Body of pancreas (tissue), 4 donors: ENCODE measurements at regions not wholly inside any gene's neighbourhood (a gene's known extent, or its start where the extent isn't known, plus 50 kb on each side); places are given as distances from the start of the nearest gene placed in this dataset.
"Not testable (repeated sequence)": the region's sequence is repeated elsewhere in the genome, so short reads cannot be mapped to it uniquely, and the experiment has no call there.

Experiments used
- ATAC-seq: fragments of 150-250 bp; one replicate; pipeline ENCODE4 v1.9.1; 2016
- DNase-seq, 4 donors: peaks; one replicate each; pipeline ENCODE4 v3.0.0-alpha.2; 2019
- H3K27ac ChIP-seq, 4 donors: fragments of 200-600 bp; sonication (generic); 1 replicate in 3 of 4; 2 replicates in 1 of 4; pipeline versions ENCODE4 v1.5.1 to v1.6.1; 2016 to 2019; ENCODE audit warnings: mild to moderate bottlenecking in 1 of 4, mixed read lengths in 1 of 4, moderate library complexity in 1 of 4
- H3K27me3 ChIP-seq, 2 donors: fragments of 200-600 bp; sonication (generic); one replicate each; pipeline ENCODE4 v1.6.0; 2016; ENCODE audit warnings: mild to moderate bottlenecking in 1 of 2
- H3K36me3 ChIP-seq, 2 donors: fragments of 200-600 bp; sonication (generic); replicated peaks in 1 of 2; 2 replicates each; pipeline ENCODE4 v1.5.1; 2016; ENCODE audit warnings: low read depth in 2 of 2; ENCODE audit not compliant: insufficient read depth in 1 of 2
- H3K4me1 ChIP-seq: fragments of 200-600 bp; sonication (generic); one replicate; pipeline ENCODE4 v1.6.0; 2016
- H3K4me3 ChIP-seq, 2 donors: fragments of 200-600 bp; sonication (generic); 1 replicate in 1 of 2; 2 replicates in 1 of 2; pipeline ENCODE4 v1.5.1; 2016 to 2019
- H3K9me3 ChIP-seq, 3 donors: fragments of 200-600 bp; sonication (generic); 1 replicate in 2 of 3; 2 replicates in 1 of 3; pipeline ENCODE4 v1.5.1; 2016
- CTCF ChIP-seq, 7 experiments: fragments of 450-650 bp in 4 of 7; fragments of 200-600 bp in 3 of 7; sonication (generic) in 3 of 7; IDR thresholded peaks; one replicate each; pipeline ENCODE4 v1.5.1; 2016 to 2019; ENCODE audit warnings: antibody characterized with exemption in 7 of 7
- POLR2A ChIP-seq, 3 donors: fragments of 450-650 bp; IDR thresholded peaks; one replicate each; pipeline ENCODE4 v1.6.1; 2016; ENCODE audit warnings: antibody characterized with exemption in 3 of 3, mild to moderate bottlenecking in 2 of 3
- WGBS, 2 donors: methylation state at CpG; one replicate each; pipeline ENCODE4 v1.1.5; 2017; 5-methylcytosine and 5-hydroxymethylcytosine counted together
- intact Hi-C: fragments of 100-400 bp; cut with DNase I; formaldehyde crosslinking; loops from one replicate; pipeline ENCODE4 v1.15.1; 2023

DNA sequence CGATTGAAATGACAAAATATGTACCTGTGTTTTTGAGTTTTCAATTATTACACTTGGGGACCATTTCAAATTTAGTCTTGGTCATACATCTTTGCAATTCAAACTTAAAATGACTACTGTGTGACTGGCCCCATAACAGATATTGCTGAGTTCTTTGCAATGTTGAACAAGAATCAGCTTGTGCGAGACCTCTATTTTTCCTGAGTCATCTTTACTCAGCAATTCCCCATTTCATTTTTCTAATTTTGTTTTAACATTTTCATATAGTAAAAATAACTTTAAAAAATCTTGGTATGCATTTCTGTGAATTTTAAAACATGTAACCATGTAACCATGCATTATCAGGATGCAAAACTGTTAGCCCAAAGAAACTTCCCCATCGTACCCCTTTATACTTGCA, 678.1 kb downstream of the ANKRD7 start:
- Histone ChIP-seq H3K9me3 (no peaks in the 10 kb centered on the region), H3K4me3 (no peak overlapping the region), H3K4me1 (no peaks in the 10 kb centered on the region), H3K27ac (no peak overlapping the region), H3K27me3 (no peaks in the 10 kb centered on the region), H3K36me3 (no peaks in the 10 kb centered on the region)
- intact Hi-C loops: no loop called here
- WGBS, 2 donors: 63 to 67% methylated on average over 3 of the region's 3 CpGs
- DNase-seq (no peak), ATAC-seq (no peak)
- TF ChIP-seq POLR2A (IDR thresholded peaks at IDR 0.05): no peak
- TF ChIP-seq CTCF (IDR thresholded peaks at IDR 0.05): no peak

DNA sequence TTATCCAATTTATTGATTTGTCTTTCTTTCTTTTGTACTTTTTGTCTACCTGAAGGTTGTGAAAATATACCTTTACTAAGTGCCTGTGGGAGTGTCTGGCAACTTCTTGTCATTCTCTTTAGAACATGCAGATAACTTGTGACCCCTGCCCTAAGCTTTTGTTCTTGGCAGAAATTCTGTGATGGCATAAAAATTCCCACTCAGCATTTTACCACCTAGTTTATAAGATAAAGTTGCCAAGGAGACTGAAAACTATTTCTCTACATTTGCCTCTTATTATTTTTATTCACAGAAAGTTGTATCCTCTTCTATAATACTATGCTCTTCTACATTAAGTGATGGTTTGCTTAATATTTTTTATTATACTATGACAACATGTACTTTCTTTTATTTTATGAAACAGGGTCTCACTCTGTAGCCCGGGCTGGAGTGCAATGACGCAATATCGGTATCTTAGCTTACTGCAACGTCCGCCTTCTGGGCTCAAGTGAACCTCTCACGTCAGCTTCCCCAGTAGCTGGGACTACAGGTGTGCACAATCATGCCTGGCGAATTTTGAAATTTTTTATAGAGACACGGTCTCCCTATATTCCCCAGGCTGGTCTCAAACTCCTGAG, 683.5 kb downstream of the ANKRD7 start:
- 78 to 80% methylated on average over 8 of the region's 8 CpGs for WGBS, 2 donors
- DNase-seq (no peak), ATAC-seq (no peak)
- no peaks in the 10 kb centered on the region for H3K27me3 ChIP-seq
- no peak overlapping the region for H3K4me3 ChIP-seq
- intact Hi-C loops: no loop called here
- no peaks in the 10 kb centered on the region for H3K4me1 ChIP-seq
- H3K27ac ChIP-seq: no peak overlapping the region
- TF ChIP-seq POLR2A (IDR thresholded peaks at IDR 0.05) (no peak), CTCF (IDR thresholded peaks at IDR 0.05) (no peak)
- no peaks in the 10 kb centered on the region for H3K36me3 ChIP-seq
- H3K9me3 ChIP-seq: no peaks in the 10 kb centered on the region

DNA sequence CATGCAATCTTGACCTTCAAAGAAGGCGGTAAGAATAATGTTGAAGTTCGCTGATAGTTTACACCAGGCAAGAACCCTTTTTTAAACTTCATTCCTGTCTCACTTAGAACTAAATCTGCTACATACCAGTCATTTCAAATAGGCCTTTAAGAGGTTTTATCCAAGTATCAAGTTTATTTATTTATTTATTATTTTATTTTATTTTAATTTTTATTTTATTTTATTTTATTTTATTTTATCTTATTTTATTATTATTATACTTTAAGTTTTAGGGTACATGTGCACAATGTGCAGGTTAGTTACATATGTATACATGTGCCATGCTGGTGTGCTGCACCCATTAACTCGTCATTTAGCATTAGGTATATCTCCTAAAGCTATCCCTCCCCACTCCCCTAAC, 691.6 kb downstream of the ANKRD7 start:
- ATAC-seq, DNase-seq, H3K36me3 ChIP-seq, H3K4me3 ChIP-seq, H3K4me1 ChIP-seq, H3K9me3 ChIP-seq, H3K27me3 ChIP-seq, H3K27ac ChIP-seq, intact Hi-C loops: not testable (repeated sequence)
- 70 to 83% methylated on average over 3 of the region's 3 CpGs for WGBS, 2 donors

DNA sequence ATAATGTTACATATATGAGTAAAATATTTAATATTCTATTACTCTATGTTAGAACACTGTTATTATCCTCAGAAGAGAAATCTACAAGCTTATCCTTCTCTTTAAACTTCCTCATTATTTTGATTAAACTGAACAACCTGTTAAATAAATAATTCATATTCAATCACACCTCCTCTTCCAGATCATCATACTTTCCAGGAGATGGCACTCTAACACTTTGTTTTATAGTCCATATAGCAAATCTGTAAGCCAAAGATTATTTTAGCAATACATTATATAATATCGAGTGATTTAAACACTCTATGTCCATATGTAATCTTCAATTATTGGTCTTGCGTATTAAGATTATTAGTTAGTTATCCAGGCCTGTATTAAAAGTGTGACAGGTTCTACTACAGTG, 694.1 kb downstream of the ANKRD7 start:
- Histone ChIP-seq H3K36me3 (no peaks in the 10 kb centered on the region), H3K27ac (no peak overlapping the region), H3K9me3 (no peaks in the 10 kb centered on the region), H3K4me1 (no peaks in the 10 kb centered on the region), H3K27me3 (no peaks in the 10 kb centered on the region), H3K4me3 (no peak overlapping the region)
- DNase-seq: no peak
- TF ChIP-seq CTCF (IDR thresholded peaks at IDR 0.05) (peak in 5 of 7 experiments; percentile 21 to 48 (median 28)), POLR2A (IDR thresholded peaks at IDR 0.05) (no peak)
- 39 to 50% methylated on average over 2 of the region's 2 CpGs for WGBS, 2 donors
- intact Hi-C loops: no loop called here
- no peak for ATAC-seq

DNA sequence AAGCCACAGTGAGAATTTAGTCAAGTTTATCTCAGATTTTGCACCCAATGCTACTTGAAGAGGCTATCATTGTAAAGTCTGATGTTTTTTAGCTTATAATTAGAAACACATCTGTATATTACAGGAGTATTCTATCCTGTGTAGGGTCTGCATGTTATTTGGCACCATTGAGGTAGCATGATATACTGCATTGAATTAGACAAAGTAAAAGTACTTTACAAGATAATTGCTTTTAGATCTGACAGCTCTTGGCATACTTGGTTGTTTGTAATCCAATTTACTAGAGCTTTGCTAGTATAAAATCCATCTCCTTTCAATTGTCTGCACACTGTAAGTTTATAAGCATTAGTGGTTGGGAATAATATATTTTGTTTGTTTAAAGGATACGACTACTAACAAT, 714.3 kb downstream of the ANKRD7 start:
- no peak overlapping the region for H3K27ac ChIP-seq
- H3K27me3 ChIP-seq: no peaks in the 10 kb centered on the region
- no peak for TF ChIP-seq POLR2A (IDR thresholded peaks at IDR 0.05)
- no peak for TF ChIP-seq CTCF (IDR thresholded peaks at IDR 0.05)
- H3K4me1 ChIP-seq: no peaks in the 10 kb centered on the region
- H3K36me3 ChIP-seq: no peaks in the 10 kb centered on the region
- intact Hi-C loops: no loop called here
- H3K9me3 ChIP-seq: no peaks in the 10 kb centered on the region
- ATAC-seq (no peak), DNase-seq (no peak)
- H3K4me3 ChIP-seq: no peak overlapping the region
- 57 to 67% methylated on average over 1 of the region's 1 CpG for WGBS, 2 donors
